ENCODE measurements at regions not wholly inside any gene's neighbourhood (a gene's known extent, or its start where the extent isn't known, plus 50 kb on each side); places are given as distances from the start of the nearest gene placed in this dataset.
"Not testable (repeated sequence)": the region's sequence is repeated elsewhere in the genome, so short reads cannot be mapped to it uniquely, and the experiment has no call there.

DNA sequence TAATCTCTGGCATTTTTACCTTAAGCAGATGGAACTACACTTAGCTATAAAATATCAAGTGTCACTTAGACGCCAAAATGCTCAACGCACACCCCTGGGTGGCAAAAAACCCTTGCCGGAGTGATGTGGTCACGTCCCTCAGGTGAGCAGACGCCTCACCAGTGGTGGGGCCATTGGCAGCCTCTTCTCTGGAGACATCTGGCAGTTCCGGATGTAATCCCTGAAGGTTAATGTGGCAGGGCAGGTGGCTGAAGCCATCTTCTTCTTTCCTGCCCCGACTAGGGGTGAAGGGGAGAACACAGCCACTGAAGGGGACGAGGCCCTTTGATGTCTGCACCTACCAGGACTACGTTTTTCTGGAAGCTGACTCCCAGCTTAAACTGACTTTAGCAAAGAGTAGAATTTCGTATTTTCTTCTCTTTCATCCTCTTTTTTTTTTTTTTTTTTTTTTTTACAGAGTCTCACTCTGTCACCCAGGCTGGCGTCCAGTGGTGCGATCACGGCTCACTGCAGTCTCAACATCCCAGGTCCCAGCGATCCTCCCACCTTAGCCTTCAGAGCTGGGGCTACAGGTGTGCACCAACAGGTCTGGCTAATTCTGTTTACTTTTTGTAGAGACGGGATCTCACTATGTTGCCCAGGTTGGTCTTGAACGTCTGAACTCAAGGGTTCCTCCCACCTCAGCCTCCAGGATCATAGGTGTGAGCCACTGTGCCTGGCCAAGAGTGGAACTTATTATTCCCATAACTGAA is 152.1 kb downstream of the TTLL2 start:
- Mint-ChIP-seq H3K9me3 (no peaks in the 10 kb centered on the region), H3K4me3 (no peak overlapping the region), H3K27me3 (ENCODE audit: low read depth) (peaks cover 5% of the 10 kb centered on the region), H3K4me1 (ENCODE audit: low read depth) (no peaks in the 10 kb centered on the region), H3K36me3 (ENCODE audit: insufficient read depth) (no peaks in the 10 kb centered on the region)
- DNase-seq, result no peak
- no peak for ATAC-seq

DNA sequence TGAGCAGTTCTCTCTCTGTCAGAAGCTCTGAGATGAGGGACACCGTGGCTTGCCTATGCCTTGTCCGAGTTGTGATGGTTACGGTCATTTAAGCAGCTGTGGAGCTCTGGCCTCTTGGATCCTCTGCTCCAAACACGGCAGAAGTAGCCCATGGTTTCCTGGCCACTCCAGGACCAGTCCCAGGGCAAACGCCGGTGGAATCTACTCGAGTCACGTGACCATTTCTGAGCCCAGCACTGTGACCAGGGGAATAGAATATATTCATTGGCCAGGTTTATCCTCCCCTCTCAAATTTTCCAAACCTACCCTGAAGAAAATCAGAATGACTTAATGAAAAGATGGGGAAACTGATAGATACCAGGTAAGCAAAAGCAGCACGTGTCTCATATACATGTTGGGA is 152.8 kb downstream of the TTLL2 start:
- DNase-seq, result no peak
- no peaks in the 10 kb centered on the region for H3K9me3 Mint-ChIP-seq
- H3K4me1 Mint-ChIP-seq (ENCODE audit: low read depth), result no peaks in the 10 kb centered on the region
- H3K4me3 Mint-ChIP-seq, result no peak overlapping the region
- no peak for ATAC-seq
- peaks cover 11% of the 10 kb centered on the region for H3K27me3 Mint-ChIP-seq (ENCODE audit: low read depth)
- H3K36me3 Mint-ChIP-seq (ENCODE audit: insufficient read depth), result no peaks in the 10 kb centered on the region

DNA sequence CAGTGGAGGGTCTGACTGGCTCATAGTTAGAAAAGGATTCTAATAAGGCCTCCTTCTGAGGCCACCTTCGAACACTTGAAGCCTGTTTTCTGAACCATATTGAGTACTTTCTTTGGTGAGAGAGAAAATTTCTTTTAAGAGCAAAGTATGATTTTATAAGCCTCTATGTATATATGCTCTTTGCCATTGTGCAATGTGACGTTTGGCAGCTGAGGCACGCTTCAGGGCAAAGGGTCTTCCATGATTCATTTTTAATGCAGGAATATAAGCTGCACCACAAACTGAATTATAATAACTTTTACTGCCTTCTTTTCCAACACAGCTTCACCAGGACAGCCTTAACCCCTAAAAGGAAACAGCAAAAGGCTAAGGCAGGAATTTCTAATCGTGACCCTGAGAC is 154.4 kb downstream of the TTLL2 start:
- DNase-seq (no peak), ATAC-seq (no peak)
- H3K4me1 Mint-ChIP-seq (ENCODE audit: low read depth), result no peaks in the 10 kb centered on the region
- H3K4me3 Mint-ChIP-seq, result no peak overlapping the region
- H3K9me3 Mint-ChIP-seq, result no peaks in the 10 kb centered on the region
- no peaks in the 10 kb centered on the region for H3K36me3 Mint-ChIP-seq (ENCODE audit: insufficient read depth)
- peaks cover 17% of the 10 kb centered on the region for H3K27me3 Mint-ChIP-seq (ENCODE audit: low read depth)

DNA sequence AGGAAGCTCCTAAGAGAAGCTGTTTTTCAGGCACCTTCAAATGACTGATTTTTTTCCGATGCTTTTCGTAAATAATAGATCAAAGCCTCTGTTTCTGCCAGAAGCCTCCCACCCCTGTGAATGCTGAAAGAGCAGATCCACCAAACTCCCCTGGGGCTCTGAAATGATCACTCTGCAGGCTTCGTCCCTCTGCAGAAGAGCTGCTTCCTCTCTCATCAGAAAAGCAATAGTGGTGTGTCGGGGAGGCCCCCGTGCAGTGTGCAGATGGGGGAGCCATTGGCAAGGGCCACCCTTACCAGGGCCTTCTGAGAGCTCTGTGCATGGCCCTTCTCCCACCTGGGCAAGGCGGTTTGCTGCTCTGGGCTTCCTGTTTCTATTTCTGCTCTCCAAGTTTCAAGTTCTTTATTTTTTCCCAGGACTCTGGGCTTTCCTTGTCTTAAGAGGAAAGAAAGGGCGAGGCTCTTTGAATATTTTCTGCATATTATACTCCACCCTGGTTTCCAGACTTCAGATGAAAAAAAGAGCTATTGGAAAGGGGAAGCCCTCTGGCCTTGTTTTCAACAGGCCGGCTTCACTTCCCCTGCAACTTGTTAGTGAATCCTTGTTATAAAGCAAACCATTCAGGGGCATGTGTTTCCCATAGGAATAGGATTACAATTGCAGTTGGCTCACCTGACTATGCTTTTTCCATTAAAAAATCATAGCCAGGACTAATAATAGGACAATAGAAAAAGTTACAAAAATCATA is 155.2 kb downstream of the TTLL2 start:
- DNase-seq (no peak), ATAC-seq (no peak)
- Mint-ChIP-seq H3K9me3 (no peaks in the 10 kb centered on the region), H3K4me3 (no peak overlapping the region), H3K27me3 (ENCODE audit: low read depth) (peaks cover 17% of the 10 kb centered on the region), H3K4me1 (ENCODE audit: low read depth) (no peaks in the 10 kb centered on the region), H3K36me3 (ENCODE audit: insufficient read depth) (no peaks in the 10 kb centered on the region)

DNA sequence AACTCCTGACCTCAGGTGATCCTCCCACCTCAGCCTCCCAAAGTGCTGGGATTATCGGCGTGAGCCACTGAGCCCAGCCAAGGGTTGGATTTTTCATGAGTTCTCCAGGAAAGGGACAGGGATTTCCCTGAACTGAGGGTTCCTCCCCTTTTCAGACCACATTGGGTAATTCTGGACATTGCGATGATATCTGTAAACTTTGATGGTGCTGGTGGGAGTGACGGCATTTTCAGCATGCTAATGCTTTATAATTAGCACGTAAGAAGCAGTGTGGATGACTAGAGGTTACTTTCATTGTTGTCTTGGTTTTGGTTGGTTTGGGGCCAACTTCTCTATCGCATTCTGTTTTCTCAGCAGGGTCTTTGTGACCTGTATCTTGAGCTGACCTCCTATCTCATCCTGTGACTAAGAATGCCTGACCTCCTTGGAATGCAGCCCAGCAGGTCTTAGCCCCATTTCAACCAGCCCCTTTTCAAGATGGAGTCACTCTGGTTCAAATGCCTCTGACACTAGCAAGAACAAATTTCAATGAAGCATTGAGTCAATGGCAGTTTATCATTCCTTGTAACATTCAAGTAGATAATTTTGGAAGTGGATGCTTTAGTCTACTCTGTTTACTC is 156.5 kb downstream of the TTLL2 start:
- ATAC-seq, result no peak
- Mint-ChIP-seq H3K36me3 (ENCODE audit: insufficient read depth) (no peaks in the 10 kb centered on the region), H3K9me3 (no peaks in the 10 kb centered on the region), H3K4me3 (no peak overlapping the region), H3K27me3 (ENCODE audit: low read depth) (peaks cover 21% of the 10 kb centered on the region), H3K4me1 (ENCODE audit: low read depth) (no peaks in the 10 kb centered on the region)
- DNase-seq, result no peak

DNA sequence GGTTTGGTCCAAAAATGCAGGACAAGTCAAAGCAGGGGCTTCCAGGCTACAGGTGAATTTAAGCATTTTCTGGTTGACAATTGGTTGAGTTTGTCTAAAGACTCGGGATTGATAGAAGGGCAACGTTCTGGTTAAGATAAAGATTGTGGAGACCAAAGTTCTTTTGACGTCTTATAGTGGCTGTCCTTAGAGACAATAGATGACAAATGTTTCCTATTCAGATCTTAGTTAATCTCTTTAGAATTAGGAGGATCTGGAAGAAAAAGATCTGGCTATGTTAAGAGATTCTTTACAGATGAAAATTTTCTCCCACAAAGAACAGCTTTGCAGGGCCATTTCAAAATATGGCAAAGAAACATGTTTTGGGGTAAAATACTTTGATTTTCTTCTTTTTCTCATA is 157.9 kb downstream of the TTLL2 start:
- H3K27me3 Mint-ChIP-seq (ENCODE audit: low read depth), result peaks cover 21% of the 10 kb centered on the region
- not testable (repeated sequence) for H3K9me3 Mint-ChIP-seq; ATAC-seq; H3K4me3 Mint-ChIP-seq; DNase-seq; H3K4me1 Mint-ChIP-seq (ENCODE audit: low read depth); H3K36me3 Mint-ChIP-seq (ENCODE audit: insufficient read depth)

DNA sequence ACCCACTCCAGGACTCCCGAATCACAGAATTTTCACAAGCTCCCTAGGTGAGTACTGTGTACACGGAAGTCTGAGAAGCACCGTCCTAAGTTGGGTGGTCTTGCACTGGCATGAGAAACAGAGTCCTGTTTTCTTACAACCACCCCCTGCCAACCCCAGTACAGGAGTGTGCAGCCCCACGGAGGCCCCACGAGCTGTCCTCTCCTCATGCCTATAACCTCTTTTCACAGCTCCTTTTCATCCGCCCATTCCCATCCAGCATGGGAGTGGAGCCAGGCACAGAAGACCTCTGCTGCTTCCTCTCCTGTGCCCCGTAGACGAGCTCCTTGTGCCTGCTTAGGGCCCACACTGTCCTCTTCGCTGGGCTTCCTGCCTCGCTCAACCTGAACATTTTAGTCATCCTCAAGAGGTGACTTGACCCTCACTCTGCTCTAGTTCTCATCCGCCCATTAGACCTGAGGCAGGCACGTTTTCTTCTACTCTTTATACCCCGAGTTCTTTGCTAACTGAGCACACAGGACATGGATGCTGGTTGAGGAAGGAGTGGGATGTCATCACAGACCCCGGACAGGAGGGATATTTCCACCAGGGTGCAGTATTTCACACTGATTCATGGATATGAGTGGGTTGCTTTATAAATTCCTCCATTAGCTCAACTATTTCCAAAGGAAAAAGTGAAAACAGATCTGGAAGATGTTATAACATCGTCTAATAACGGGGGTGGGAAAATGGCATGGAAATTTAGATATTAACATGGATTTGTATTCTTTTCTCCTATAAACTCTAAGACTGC is 160.5 kb downstream of the TTLL2 start:
- Mint-ChIP-seq H3K4me1 (ENCODE audit: low read depth) (no peaks in the 10 kb centered on the region), H3K36me3 (ENCODE audit: insufficient read depth) (no peaks in the 10 kb centered on the region), H3K4me3 (no peak overlapping the region), H3K27me3 (ENCODE audit: low read depth) (peaks cover 16% of the 10 kb centered on the region), H3K9me3 (no peaks in the 10 kb centered on the region)
- no peak for DNase-seq
- no peak for ATAC-seq

DNA sequence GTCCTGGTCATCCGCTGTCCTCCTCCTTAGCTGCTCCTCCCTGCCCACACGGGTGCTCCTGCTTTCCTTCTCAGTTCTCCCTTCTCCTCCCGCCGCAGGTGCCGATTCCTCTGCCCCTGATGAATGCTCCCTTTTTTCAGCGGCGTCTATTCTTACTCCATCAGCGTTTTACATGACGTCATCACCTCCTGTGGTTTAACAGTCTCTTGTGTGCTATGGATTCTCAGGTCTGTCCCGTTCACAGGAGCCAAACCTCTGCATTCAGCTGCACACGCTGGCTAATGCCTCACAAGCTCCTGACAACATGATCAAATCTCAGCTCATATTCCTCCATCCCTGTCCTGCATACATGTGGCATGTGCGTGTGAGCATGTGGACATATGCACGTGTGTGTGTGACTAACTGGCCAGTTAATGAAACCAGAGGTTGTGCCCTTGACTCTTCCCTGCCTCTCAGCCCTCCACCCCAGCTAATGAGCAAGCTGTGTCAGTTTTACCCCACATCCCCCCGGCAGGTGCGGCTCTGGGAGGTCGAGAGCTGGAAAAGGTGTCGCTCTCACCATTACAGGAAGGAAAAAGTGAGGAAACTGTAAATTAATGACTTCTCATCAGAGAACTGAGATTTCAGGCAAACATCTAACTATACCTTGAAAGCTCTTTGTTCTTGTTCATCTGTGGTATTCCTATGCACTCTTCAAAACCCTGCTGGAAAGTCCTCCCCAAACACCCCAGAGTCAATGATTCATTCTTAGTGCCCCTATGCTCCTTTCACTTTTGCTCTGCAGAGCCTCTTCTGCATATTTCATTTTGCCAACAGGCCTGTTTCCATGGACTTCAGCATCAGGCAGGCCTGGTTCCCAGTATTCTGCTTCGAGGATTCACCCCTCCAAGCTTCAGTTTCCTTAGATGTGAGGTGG is 163.1 kb downstream of the TTLL2 start:
- Mint-ChIP-seq H3K4me1 (ENCODE audit: low read depth) (no peaks in the 10 kb centered on the region), H3K27me3 (ENCODE audit: low read depth) (peaks cover 16% of the 10 kb centered on the region), H3K9me3 (no peaks in the 10 kb centered on the region), H3K4me3 (no peak overlapping the region), H3K36me3 (ENCODE audit: insufficient read depth) (no peaks in the 10 kb centered on the region)
- DNase-seq (no peak), ATAC-seq (no peak)

DNA sequence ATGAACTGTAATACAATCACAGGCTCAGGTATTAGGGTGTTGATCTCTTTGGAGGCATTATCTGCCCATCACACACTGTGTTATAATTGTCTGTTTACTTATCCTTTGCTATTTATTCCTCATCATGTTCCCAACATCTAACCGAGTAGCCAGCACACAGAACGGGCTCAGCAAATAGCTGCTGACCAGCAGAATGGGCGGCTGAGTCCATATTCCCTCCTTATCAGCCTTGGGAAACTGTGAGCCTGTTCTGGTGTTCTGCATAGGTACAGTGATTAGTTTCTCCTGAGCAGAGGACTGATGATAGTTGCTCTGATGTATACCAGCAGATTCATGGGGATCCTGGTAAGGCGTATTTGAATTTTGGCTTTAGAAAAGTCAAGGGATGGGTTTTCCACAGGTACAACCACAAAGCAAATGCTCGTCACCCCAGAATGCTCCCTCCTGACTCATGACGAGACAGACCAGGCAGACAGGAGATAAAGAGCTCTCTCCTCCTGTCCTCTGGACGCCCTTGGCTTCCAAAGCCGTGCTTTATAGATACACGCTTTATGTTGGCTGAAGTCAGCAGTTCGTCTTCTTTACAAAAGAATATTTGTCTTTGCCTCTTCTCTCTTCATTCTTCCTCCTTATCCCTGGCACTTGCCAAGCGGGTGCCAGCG is 166.7 kb downstream of the TTLL2 start:
- Mint-ChIP-seq H3K9me3 (no peaks in the 10 kb centered on the region), H3K27me3 (ENCODE audit: low read depth) (peaks cover 9% of the 10 kb centered on the region), H3K36me3 (ENCODE audit: insufficient read depth) (no peaks in the 10 kb centered on the region), H3K4me1 (ENCODE audit: low read depth) (no peaks in the 10 kb centered on the region), H3K4me3 (no peak overlapping the region)
- ATAC-seq (no peak), DNase-seq (no peak)

DNA sequence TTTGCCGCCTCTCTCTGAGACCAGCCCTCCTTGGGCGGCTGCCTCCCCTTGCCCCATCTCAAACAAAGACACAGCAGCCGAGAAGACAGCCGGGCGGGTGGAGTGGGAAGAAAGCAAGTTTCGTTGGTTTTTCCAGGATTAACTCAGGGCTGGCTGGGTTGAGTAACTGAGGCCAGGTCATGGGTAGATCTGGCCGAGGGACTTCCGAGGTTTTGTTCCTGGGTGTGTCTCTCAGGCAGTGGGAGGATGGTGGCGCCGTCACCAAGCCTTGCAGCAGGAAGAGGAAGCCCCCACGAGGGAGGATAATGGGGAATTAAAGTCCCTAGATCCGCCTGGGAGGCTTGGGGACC is 167.2 kb downstream of the TTLL2 start:
- H3K4me1 Mint-ChIP-seq (ENCODE audit: low read depth), result no peaks in the 10 kb centered on the region
- H3K27me3 Mint-ChIP-seq (ENCODE audit: low read depth), result peaks cover 9% of the 10 kb centered on the region
- ATAC-seq (no peak), DNase-seq (no peak)
- no peaks in the 10 kb centered on the region for H3K36me3 Mint-ChIP-seq (ENCODE audit: insufficient read depth)
- H3K9me3 Mint-ChIP-seq, result no peaks in the 10 kb centered on the region
- no peak overlapping the region for H3K4me3 Mint-ChIP-seq

DNA sequence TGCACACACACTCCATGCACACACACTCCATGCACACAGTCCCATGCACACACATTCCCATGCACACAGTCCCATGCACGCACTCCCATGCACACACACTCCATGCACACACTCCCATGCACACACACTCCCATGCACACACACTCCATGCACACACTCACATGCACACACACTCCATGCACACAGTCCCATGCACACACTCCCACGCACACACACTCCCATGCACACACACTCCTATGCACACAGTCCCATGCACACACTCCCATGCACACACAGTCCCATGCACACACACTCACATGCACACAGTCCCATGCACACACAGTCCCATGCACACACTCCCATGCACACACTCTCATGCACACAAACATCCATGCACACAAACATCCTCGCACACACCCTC is 168.4 kb downstream of the TTLL2 start:
- ATAC-seq (no peak), DNase-seq (no peak)
- Mint-ChIP-seq H3K4me1 (ENCODE audit: low read depth) (no peaks in the 10 kb centered on the region), H3K27me3 (ENCODE audit: low read depth) (peaks cover 12% of the 10 kb centered on the region), H3K9me3 (no peaks in the 10 kb centered on the region), H3K4me3 (no peak overlapping the region), H3K36me3 (ENCODE audit: insufficient read depth) (no peaks in the 10 kb centered on the region)

DNA sequence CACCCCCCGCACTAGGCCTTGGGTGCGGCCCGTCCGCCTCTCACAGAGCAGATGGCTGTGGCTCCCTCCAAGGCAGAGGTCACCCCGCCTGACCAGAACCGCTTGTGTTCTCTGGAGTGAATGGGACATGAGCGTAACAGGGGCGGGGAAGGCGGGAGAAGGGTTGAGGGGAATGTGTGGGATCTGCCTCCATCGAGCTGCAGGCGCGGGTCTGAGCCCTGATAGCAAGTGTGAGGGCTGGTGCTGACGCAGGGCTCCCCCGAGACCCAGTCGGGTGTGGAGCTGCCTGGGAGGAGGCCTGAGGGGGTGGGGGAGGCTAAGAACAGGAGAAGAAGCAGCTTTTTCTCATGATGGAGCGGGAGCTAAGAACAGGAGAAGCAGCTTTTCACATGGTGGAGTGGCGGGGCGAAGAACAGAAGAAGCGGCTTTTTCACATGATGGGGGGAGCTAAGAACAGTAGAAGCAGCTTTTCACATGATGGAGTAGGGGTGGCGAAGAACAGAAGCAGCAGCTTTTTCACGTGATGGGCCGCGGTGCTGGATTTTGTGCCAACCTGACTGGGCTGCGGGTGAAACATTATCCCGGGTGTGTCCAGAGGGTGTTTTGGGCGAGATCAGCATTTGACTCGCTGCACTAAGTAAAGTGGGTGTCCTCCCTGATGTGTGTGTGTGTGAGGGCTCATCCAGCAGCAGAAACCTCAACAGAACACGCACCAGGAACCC is 169.3 kb downstream of the TTLL2 start:
- Mint-ChIP-seq H3K9me3 (no peaks in the 10 kb centered on the region), H3K4me3 (no peak overlapping the region), H3K36me3 (ENCODE audit: insufficient read depth) (no peaks in the 10 kb centered on the region), H3K27me3 (ENCODE audit: low read depth) (peaks cover 12% of the 10 kb centered on the region), H3K4me1 (ENCODE audit: low read depth) (no peaks in the 10 kb centered on the region)
- no peak for DNase-seq
- no peak for ATAC-seq

All from activated T-cell treated with anti-CD3 and anti-CD28 coated beads, Interleukin-2, amount 50 U/mL, for 4 hours (primary cell).